Stimulated activated naive CD8-positive, alpha-beta T cell treated with anti-CD3 and anti-CD28 coated beads, Interleukin-15, amount 100 ng/mL, for 72 hours (primary cell): ENCODE measurements at regions not wholly inside any gene's neighbourhood (a gene's known extent, or its start where the extent isn't known, plus 50 kb on each side); places are given as distances from the start of the nearest gene placed in this dataset.
"Not testable (repeated sequence)": the region's sequence is repeated elsewhere in the genome, so short reads cannot be mapped to it uniquely, and the experiment has no call there.

Experiments used
- ATAC-seq: fragments of 150-1000 bp; cut with Tn5 transposase; 2 replicates; pipeline ENCODE4 v1.10.0; 2021; ENCODE audit warnings: mild to moderate bottlenecking, moderate library complexity
- DNase-seq, 2 donors: peaks; one replicate each; pipeline ENCODE4 v3.0.0; 2021 to 2022
- H3K27ac Mint-ChIP-seq, 2 donors: one replicate each; pipeline ENCODE4 v1.8.0; 2022; ENCODE audit warnings: mild to moderate bottlenecking in 2 of 2, mixed read lengths in 2 of 2, moderate library complexity in 2 of 2
- H3K27me3 Mint-ChIP-seq: one replicate; pipeline ENCODE4 v1.8.0; 2022; ENCODE audit warnings: mixed read lengths
- H3K4me1 Mint-ChIP-seq: one replicate; pipeline ENCODE4 v1.8.0; 2022; ENCODE audit warnings: mild to moderate bottlenecking, mixed read lengths
- H3K4me3 Mint-ChIP-seq, 2 donors: one replicate each; pipeline ENCODE4 v1.8.0; 2022; ENCODE audit warnings: mild to moderate bottlenecking in 2 of 2, mixed read lengths in 2 of 2, moderate library complexity in 1 of 2
- H3K9me3 Mint-ChIP-seq, 2 donors: one replicate each; pipeline ENCODE4 v1.8.0; 2022; ENCODE audit warnings: mixed read lengths in 2 of 2

DNA sequence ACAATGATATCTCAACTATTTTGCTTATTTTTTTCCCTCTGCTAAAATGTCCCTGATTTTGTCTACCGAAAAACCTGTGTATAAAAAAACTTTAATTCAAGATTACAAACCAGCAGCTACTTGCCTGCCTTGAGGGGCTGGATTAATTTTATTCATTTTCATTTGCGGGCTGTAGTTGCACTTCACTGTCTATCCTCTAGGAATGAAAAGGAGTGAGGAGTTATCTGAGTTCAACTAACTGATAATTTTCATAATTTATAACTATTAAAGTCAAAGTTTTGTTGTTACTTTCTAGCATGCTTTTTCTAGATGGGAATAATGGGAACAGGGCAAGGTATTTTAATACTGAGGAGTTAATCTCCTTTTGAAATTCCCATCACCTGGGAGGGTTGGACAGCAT, 50.3 kb upstream of the AGTPBP1 start:
- not testable (repeated sequence) for H3K27me3 Mint-ChIP-seq, H3K4me1 Mint-ChIP-seq

DNA sequence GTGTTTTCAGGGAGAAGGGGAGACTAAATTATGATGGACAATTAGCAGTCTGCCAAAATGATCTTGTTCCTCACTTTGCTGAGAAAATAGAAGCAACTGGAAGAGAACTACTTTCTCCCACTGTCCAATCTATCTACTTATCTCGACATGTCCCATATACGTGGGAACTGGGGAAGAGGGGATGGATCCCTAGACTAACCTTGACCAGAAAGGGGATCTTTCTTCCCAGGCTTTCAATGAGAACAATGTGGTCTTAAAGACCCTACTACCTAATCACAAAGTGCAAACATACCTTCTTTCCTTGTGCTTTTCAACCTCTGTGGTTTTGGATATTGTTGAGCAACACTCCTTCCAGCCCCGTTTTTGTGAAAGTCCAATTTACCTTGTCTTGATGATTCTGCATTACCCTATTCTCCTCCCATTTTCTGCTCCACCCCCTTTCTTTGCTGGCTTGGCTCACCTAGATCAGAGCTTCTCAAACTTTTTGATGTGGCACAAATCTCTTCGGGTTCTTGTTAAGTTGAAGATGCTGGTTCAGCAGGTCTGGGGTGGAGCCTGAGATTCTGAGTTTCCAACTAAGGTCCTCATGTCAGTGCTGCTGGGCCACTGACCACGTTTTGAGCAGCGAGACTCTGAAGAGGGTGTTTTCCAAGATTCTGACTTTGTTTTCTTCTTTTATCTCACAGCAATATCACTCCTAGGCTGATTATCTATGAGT, 61.4 kb upstream of the AGTPBP1 start:
- not testable (repeated sequence) for H3K4me3 Mint-ChIP-seq, H3K4me1 Mint-ChIP-seq, H3K27me3 Mint-ChIP-seq, H3K27ac Mint-ChIP-seq, H3K9me3 Mint-ChIP-seq, ATAC-seq, DNase-seq

More for the DNA sequence above, 50.3 kb upstream of the AGTPBP1 start:
- not testable (repeated sequence) for DNase-seq, H3K27ac Mint-ChIP-seq, ATAC-seq, H3K4me3 Mint-ChIP-seq, H3K9me3 Mint-ChIP-seq

DNA sequence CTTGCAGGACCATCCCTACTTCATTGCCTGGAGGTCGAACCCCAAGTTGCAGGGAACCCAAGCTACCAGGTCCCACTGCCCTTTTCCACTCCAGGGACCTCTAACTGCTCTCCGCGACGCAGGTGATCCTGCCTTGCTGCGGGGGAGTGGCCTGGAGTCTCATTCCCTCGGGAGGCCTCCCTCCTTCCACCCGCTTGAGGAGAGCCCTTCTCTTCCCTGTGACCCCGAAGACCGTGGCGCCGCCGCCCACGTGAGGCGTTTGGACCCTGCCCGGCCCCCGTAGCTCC, 63.0 kb upstream of the AGTPBP1 start:
- not testable (repeated sequence) for H3K27ac Mint-ChIP-seq, H3K9me3 Mint-ChIP-seq, H3K27me3 Mint-ChIP-seq, ATAC-seq, DNase-seq, H3K4me1 Mint-ChIP-seq
- H3K4me3 Mint-ChIP-seq: peak overlapping the region in 1 of 2 donors; percentile 81

DNA sequence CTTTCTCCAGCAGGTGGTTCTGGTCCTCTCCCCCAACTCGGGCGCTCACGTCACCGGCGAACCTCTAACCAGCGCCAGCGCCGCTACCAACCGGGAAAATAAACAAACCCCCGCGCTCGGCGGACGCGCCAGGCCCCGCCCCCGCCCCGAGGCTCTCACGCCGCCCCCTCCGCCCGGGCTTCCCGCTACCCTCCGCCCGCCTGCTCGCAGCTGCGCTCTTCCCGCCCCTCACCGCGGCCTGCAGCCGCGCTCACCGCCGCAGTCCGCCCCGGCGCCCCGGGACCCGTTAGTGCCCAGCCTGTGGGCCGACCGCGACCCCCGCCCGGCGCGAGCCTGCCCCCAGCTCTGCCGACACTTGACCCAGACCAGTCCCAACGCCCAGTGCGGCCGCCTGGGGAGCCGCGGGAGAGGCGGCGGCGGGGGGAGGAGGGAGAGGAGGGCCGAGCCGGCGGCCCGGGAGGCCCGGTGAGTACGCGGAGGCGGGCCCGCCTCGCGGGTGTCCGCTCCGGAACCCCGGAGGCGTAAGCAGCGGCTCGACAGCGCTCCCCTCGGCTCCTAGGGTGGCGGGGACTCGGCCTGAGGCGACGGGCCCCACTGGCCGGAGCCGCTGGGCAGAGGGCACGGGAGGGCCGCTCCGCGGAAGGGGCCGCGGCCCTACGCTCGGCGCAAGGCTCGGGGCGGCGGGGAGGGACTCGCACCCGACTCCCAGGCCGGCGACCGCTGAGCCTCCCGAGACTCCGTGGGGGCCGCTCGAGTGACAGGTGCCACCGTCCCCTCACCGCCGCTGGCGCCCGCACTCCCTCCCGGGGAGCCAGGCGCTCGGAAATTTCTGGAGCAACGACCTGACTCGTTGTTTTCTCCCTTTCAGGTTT, 63.6 kb upstream of the AGTPBP1 start:
- DNase-seq: peak; percentile 65 to 77
- H3K9me3 Mint-ChIP-seq, H3K4me1 Mint-ChIP-seq, H3K27me3 Mint-ChIP-seq: not testable (repeated sequence)
- Mint-ChIP-seq H3K27ac (peak overlapping the region in 1 of 2 donors; percentile 92), H3K4me3 (peak overlapping the region; percentile 83 to 89)
- peak; percentile 86 for ATAC-seq

- not testable (repeated sequence) for H3K4me1 Mint-ChIP-seq, H3K27ac Mint-ChIP-seq, H3K4me3 Mint-ChIP-seq, DNase-seq, ATAC-seq, H3K27me3 Mint-ChIP-seq, H3K9me3 Mint-ChIP-seq
These were observed 66.6 kb upstream of the AGTPBP1 start for GRCh38 chr9:85808329-85808728.

- not testable (repeated sequence) for H3K4me3 Mint-ChIP-seq, DNase-seq, ATAC-seq, H3K27ac Mint-ChIP-seq, H3K27me3 Mint-ChIP-seq, H3K9me3 Mint-ChIP-seq, H3K4me1 Mint-ChIP-seq
These were observed 71.6 kb upstream of the AGTPBP1 start for GRCh38 chr9:85813388-85813787.

GRCh38 chr9:85814800-85815199, 73.0 kb upstream of the AGTPBP1 start:
- not testable (repeated sequence) for H3K9me3 Mint-ChIP-seq

GRCh38 chr9:85818971-85819370, 77.2 kb upstream of the AGTPBP1 start:
- H3K4me3 Mint-ChIP-seq, H3K9me3 Mint-ChIP-seq, H3K4me1 Mint-ChIP-seq, H3K27me3 Mint-ChIP-seq, DNase-seq, H3K27ac Mint-ChIP-seq: not testable (repeated sequence)
- peak; percentile 65 for ATAC-seq

More at GRCh38 chr9:85814800-85815199, 73.0 kb upstream of the AGTPBP1 start:
- H3K4me3 Mint-ChIP-seq, H3K4me1 Mint-ChIP-seq, DNase-seq, H3K27me3 Mint-ChIP-seq, ATAC-seq, H3K27ac Mint-ChIP-seq: not testable (repeated sequence)

GRCh38 chr9:85820598-85820997, 78.8 kb upstream of the AGTPBP1 start:
- not testable (repeated sequence) for ATAC-seq, H3K4me1 Mint-ChIP-seq, H3K27me3 Mint-ChIP-seq, H3K9me3 Mint-ChIP-seq, H3K27ac Mint-ChIP-seq, DNase-seq, H3K4me3 Mint-ChIP-seq

GRCh38 chr9:85824949-85825348, 83.2 kb upstream of the AGTPBP1 start:
- H3K27ac Mint-ChIP-seq, H3K27me3 Mint-ChIP-seq, H3K4me1 Mint-ChIP-seq, H3K4me3 Mint-ChIP-seq, H3K9me3 Mint-ChIP-seq, DNase-seq, ATAC-seq: not testable (repeated sequence)

- H3K27me3 Mint-ChIP-seq, H3K9me3 Mint-ChIP-seq, DNase-seq, ATAC-seq, H3K4me1 Mint-ChIP-seq, H3K4me3 Mint-ChIP-seq, H3K27ac Mint-ChIP-seq: not testable (repeated sequence)
These were observed 92.8 kb upstream of the AGTPBP1 start for GRCh38 chr9:85834591-85834990.

- not testable (repeated sequence) for ATAC-seq, H3K9me3 Mint-ChIP-seq, H3K27me3 Mint-ChIP-seq, H3K27ac Mint-ChIP-seq, H3K4me1 Mint-ChIP-seq, H3K4me3 Mint-ChIP-seq, DNase-seq
These were observed 97.0 kb upstream of the NAA35 start for GRCh38 chr9:85843949-85844348.

GRCh38 chr9:85847782-85848181, 93.2 kb upstream of the NAA35 start:
- H3K4me3 Mint-ChIP-seq, DNase-seq, H3K27ac Mint-ChIP-seq, H3K4me1 Mint-ChIP-seq, ATAC-seq, H3K27me3 Mint-ChIP-seq, H3K9me3 Mint-ChIP-seq: not testable (repeated sequence)

- H3K4me3 Mint-ChIP-seq: no peak overlapping the region
- ATAC-seq: no peak
- H3K9me3 Mint-ChIP-seq: no peaks in the 10 kb centered on the region
- no peak overlapping the region for H3K27ac Mint-ChIP-seq
- peaks cover 6% of the 10 kb centered on the region for H3K4me1 Mint-ChIP-seq
- DNase-seq: no peak
- H3K27me3 Mint-ChIP-seq: no peaks in the 10 kb centered on the region
These were observed 82.7 kb upstream of the NAA35 start for GRCh38 chr9:85858056-85858750.

GRCh38 chr9:85859765-85860164, 81.2 kb upstream of the NAA35 start:
- ATAC-seq (peak; percentile 75), DNase-seq (no peak)
- Mint-ChIP-seq H3K4me3 (no peak overlapping the region), H3K9me3 (peaks cover 0 to 8% of the 10 kb centered on the region in 2 donors), H3K4me1 (peaks cover 6% of the 10 kb centered on the region), H3K27ac (no peak overlapping the region), H3K27me3 (no peaks in the 10 kb centered on the region)

GRCh38 chr9:85861882-85862281, 79.1 kb upstream of the NAA35 start:
- H3K4me3 Mint-ChIP-seq, ATAC-seq, H3K27ac Mint-ChIP-seq, DNase-seq, H3K4me1 Mint-ChIP-seq, H3K27me3 Mint-ChIP-seq: not testable (repeated sequence)
- H3K9me3 Mint-ChIP-seq: peaks cover 5 to 28% of the 10 kb centered on the region in 2 donors
